CD14-positive monocyte (primary cell): ENCODE measurements at regions not wholly inside any gene's neighbourhood (a gene's known extent, or its start where the extent isn't known, plus 50 kb on each side); places are given as distances from the start of the nearest gene placed in this dataset.
A peak's percentile ranks its signal among the peaks of the same experiment; 100 is the strongest.

Experiments used
- DNase-seq, 3 donors: peaks; one replicate each; pipeline ENCODE4 v3.0.0-alpha.2; 2011 to 2022
- H2AFZ ChIP-seq: 2 replicates; pipeline ENCODE4 v1.6.0; 2012; ENCODE audit warnings: mild to moderate bottlenecking, low read depth, low read length, inconsistent platforms; ENCODE audit not compliant: insufficient read depth, poor library complexity, severe bottlenecking
- H3K27ac ChIP-seq, 2 donors: 1 replicate in 1 of 2; 2 replicates in 1 of 2; pipeline ENCODE4 v1.5.1; 2012 to 2013; ENCODE audit warnings: low read length in 2 of 2, control low read depth in 1 of 2, inconsistent platforms in 1 of 2, low read depth in 1 of 2, mild to moderate bottlenecking in 1 of 2
- H3K27me3 ChIP-seq, 2 donors: one replicate each; pipeline versions ENCODE4 v1.6.0 to v1.6.1; 2011 to 2013; ENCODE audit warnings: low read length in 2 of 2; ENCODE audit not compliant: control insufficient read depth in 2 of 2, insufficient read depth in 2 of 2
- H3K36me3 ChIP-seq, 2 donors: replicated peaks in 1 of 2; 1 replicate in 1 of 2; 2 replicates in 1 of 2; pipeline versions ENCODE4 v1.5.1 to v1.6.1; 2012 to 2013; ENCODE audit warnings: low read length in 2 of 2, control low read depth in 1 of 2, inconsistent platforms in 1 of 2, mild to moderate bottlenecking in 1 of 2; ENCODE audit not compliant: insufficient read depth in 2 of 2, control insufficient read depth in 1 of 2
- H3K4me1 ChIP-seq, 2 donors: 1 replicate in 1 of 2; 2 replicates in 1 of 2; pipeline versions ENCODE4 v1.5.1 to v1.6.1; 2012 to 2013; ENCODE audit warnings: low read length in 2 of 2, control low read depth in 1 of 2, inconsistent platforms in 1 of 2, mild to moderate bottlenecking in 1 of 2, moderate library complexity in 1 of 2; ENCODE audit not compliant: insufficient read depth in 2 of 2, control insufficient read depth in 1 of 2
- H3K4me2 ChIP-seq: replicated peaks from 2 replicates; pipeline ENCODE3; 2012; ENCODE audit warnings: low read length, moderate library complexity, mild to moderate bottlenecking; ENCODE audit not compliant: poor library complexity, severe bottlenecking; ENCODE audit errors: extremely low read depth
- H3K4me3 ChIP-seq, 3 experiments: fragments of 200-600 bp in 1 of 3; sonication (generic) in 1 of 3; replicated peaks in 1 of 3; 1 replicate in 2 of 3; 2 replicates in 1 of 3; pipeline ENCODE4 v1.5.1; 2011 to 2013; ENCODE audit warnings: low read length in 3 of 3, mild to moderate bottlenecking in 3 of 3, control low read depth in 2 of 3, low read depth in 2 of 3, inconsistent platforms in 1 of 3, moderate library complexity in 1 of 3
- H3K79me2 ChIP-seq: 2 replicates; pipeline ENCODE4 v1.6.0; 2012; ENCODE audit warnings: mild to moderate bottlenecking, control low read depth, inconsistent platforms, low read length, moderate library complexity; ENCODE audit not compliant: insufficient read depth
- H3K9ac ChIP-seq: 2 replicates; pipeline ENCODE4 v1.6.0; 2017; ENCODE audit warnings: low read length, mild to moderate bottlenecking; ENCODE audit not compliant: insufficient read depth, poor library complexity, severe bottlenecking
- H3K9me3 ChIP-seq, 2 donors: replicated peaks in 1 of 2; 1 replicate in 1 of 2; 2 replicates in 1 of 2; pipeline versions ENCODE4 v1.5.1 to v1.6.1; 2012 to 2013; ENCODE audit warnings: low read length in 2 of 2, control low read depth in 1 of 2; ENCODE audit not compliant: control insufficient read depth in 1 of 2, insufficient read depth in 1 of 2
- H4K20me1 ChIP-seq: 2 replicates; pipeline ENCODE4 v1.6.0; 2012; ENCODE audit warnings: mild to moderate bottlenecking, low read length, control low read depth, moderate library complexity; ENCODE audit not compliant: insufficient read depth
- H3K27ac Mint-ChIP-seq, 7 donors: one replicate each; pipeline ENCODE4 v1.8.0; 2020; ENCODE audit warnings: mild to moderate bottlenecking in 7 of 7, mixed read lengths in 7 of 7, moderate library complexity in 6 of 7, inconsistent platforms in 2 of 7
- H3K27me3 Mint-ChIP-seq, 3 donors: one replicate each; pipeline ENCODE4 v1.8.0; 2021 to 2022; ENCODE audit warnings: low read depth in 3 of 3, mild to moderate bottlenecking in 3 of 3, mixed read lengths in 3 of 3, moderate library complexity in 3 of 3, inconsistent platforms in 1 of 3
- H3K36me3 Mint-ChIP-seq, 2 donors: one replicate each; pipeline ENCODE4 v1.8.0; 2020; ENCODE audit warnings: mixed read lengths in 2 of 2, inconsistent platforms in 1 of 2, mild to moderate bottlenecking in 1 of 2
- H3K4me1 Mint-ChIP-seq: one replicate; pipeline ENCODE4 v1.8.0; 2020; ENCODE audit warnings: mild to moderate bottlenecking, mixed read lengths
- H3K4me3 Mint-ChIP-seq, 2 donors: one replicate each; pipeline ENCODE4 v1.8.0; 2020; ENCODE audit warnings: mild to moderate bottlenecking in 2 of 2, mixed read lengths in 2 of 2, moderate library complexity in 1 of 2
- H3K9me3 Mint-ChIP-seq, 7 donors: one replicate each; pipeline ENCODE4 v1.8.0; 2020 to 2022; ENCODE audit warnings: mixed read lengths in 7 of 7, mild to moderate bottlenecking in 6 of 7, moderate library complexity in 6 of 7, inconsistent platforms in 2 of 7
- WGBS: methylation state at CpG from one replicate; pipeline ENCODE4 v1.1.5; 2013; ENCODE audit warnings: missing lambda C conversion rate; ENCODE audit not compliant: insufficient coverage; 5-methylcytosine and 5-hydroxymethylcytosine counted together
- intact Hi-C, 2 donors: fragments of 100-400 bp; cut with micrococcal nuclease; formaldehyde crosslinking; loops; one replicate each; pipeline versions ENCODE4 v1.15.0 to v1.15.1; 2023
- TF ChIP-seq, protein P1 (sequence below): fragments of 200-600 bp; IDR thresholded peaks from one replicate; pipeline ENCODE4 v1.8.0; 2022; ENCODE audit warnings: antibody characterized with exemption, mild to moderate bottlenecking

DNA sequence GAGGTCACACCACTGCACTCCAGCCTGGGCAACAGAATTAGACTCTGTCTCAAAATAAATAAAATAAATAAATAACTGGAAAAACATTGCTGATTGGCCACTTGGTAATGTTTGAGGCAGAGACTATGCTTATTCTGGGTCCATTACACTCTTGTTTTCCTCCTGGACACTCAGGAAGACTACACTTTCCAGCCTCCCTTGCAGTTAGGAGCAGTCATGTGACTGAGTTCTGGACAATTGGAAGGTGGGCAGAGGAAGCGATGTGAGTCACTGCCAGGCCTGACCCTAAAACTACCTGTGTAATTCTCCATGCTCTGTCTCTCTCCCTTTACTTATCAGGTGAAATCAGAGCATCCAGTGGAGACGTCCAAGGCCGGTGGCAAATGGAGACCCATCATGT is 74.4 kb downstream of the VCPKMT start:
- Mint-ChIP-seq H3K27ac (peak overlapping the region in 3 of 7 donors; percentile 26 to 100 (median 66)), H3K27me3 (peaks cover 0 to 3% (median 2%) of the 10 kb centered on the region in 3 donors), H3K36me3 (peaks cover 20 to 22% of the 10 kb centered on the region in 2 donors), H3K4me3 (no peak overlapping the region), H3K9me3 (peaks cover 0 to 3% (median 0%) of the 10 kb centered on the region in 7 donors), H3K4me1 (peaks cover 76% of the 10 kb centered on the region)
- Histone ChIP-seq H3K4me1 (peaks cover 73 to 79% of the 10 kb centered on the region in 2 donors), H3K79me2 (no peaks in the 10 kb centered on the region), H2AFZ (no peak overlapping the region), H3K9me3 (no peaks in the 10 kb centered on the region), H3K9ac (no peak overlapping the region), H3K27me3 (no peaks in the 10 kb centered on the region), H3K4me3 (no peak overlapping the region), H3K27ac (no peak overlapping the region), H3K36me3 (no peaks in the 10 kb centered on the region), H4K20me1 (no peaks in the 10 kb centered on the region), H3K4me2 (no peak overlapping the region)
- TF ChIP-seq, protein P1, sequence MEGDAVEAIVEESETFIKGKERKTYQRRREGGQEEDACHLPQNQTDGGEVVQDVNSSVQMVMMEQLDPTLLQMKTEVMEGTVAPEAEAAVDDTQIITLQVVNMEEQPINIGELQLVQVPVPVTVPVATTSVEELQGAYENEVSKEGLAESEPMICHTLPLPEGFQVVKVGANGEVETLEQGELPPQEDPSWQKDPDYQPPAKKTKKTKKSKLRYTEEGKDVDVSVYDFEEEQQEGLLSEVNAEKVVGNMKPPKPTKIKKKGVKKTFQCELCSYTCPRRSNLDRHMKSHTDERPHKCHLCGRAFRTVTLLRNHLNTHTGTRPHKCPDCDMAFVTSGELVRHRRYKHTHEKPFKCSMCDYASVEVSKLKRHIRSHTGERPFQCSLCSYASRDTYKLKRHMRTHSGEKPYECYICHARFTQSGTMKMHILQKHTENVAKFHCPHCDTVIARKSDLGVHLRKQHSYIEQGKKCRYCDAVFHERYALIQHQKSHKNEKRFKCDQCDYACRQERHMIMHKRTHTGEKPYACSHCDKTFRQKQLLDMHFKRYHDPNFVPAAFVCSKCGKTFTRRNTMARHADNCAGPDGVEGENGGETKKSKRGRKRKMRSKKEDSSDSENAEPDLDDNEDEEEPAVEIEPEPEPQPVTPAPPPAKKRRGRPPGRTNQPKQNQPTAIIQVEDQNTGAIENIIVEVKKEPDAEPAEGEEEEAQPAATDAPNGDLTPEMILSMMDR, result no peak
- intact Hi-C loops, result no loop called here
- no CpG with 5 or more reads among the region's 3 CpGs for WGBS
- no peak for DNase-seq

DNA sequence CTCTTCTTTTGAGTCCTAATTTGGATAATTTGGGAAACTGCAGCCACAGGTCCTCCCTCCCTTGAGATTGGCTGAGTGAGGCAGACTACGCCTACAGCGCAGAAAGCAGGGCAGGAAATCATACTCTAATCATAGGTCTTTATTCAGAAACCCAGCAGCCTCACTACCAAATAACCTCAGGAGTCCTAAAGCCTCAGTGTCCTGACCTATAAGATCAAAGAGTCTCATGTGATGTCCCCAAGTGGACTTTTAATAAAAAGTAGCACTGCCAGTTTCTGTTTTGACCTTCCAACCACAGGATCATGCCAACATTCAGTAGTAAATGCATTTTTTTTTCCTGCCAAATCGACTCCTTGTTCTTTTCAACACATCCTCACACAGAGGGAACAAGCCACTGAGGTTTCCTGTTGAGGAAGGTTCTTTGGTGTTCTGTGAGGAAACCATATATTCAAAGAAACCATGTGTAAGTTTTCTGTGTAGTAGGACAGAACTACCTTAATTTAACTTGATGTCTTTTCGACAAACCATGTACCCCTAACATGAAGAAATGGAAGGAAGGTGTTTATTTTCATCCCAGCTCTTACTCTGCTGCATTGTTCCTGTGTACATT is 72.2 kb downstream of the VCPKMT start:
- peaks cover 66 to 72% of the 10 kb centered on the region in 2 donors for H3K4me1 ChIP-seq
- peaks cover 68% of the 10 kb centered on the region for H3K4me1 Mint-ChIP-seq
- peak in 1 of 3 donors; percentile 44 for DNase-seq
- intact Hi-C loops, result no loop called here
- H3K4me2 ChIP-seq, result no peak overlapping the region
- peaks cover 0 to 3% (median 0%) of the 10 kb centered on the region in 7 donors for H3K9me3 Mint-ChIP-seq
- no peak overlapping the region for H3K4me3 ChIP-seq
- H3K27me3 Mint-ChIP-seq, result peaks cover 0 to 4% (median 0%) of the 10 kb centered on the region in 3 donors
- WGBS, result no CpG with 5 or more reads among the region's 4 CpGs
- no peaks in the 10 kb centered on the region for H4K20me1 ChIP-seq
- no peak overlapping the region for H3K4me3 Mint-ChIP-seq
- TF ChIP-seq, protein P1, result no peak
- H3K36me3 Mint-ChIP-seq, result peaks cover 17 to 19% of the 10 kb centered on the region in 2 donors
- H3K79me2 ChIP-seq, result no peaks in the 10 kb centered on the region
- no peaks in the 10 kb centered on the region for H3K9me3 ChIP-seq
- H3K9ac ChIP-seq, result peak overlapping the region; percentile 54
- no peaks in the 10 kb centered on the region for H3K27me3 ChIP-seq
- no peaks in the 10 kb centered on the region for H3K36me3 ChIP-seq
- H3K27ac ChIP-seq, result peak overlapping the region; percentile 94 to 96
- H2AFZ ChIP-seq, result peak overlapping the region; percentile 13
- H3K27ac Mint-ChIP-seq, result peak overlapping the region; percentile 93 to 99 (median 96)
